ENCODE measurements at regions not wholly inside any gene's neighbourhood (a gene's known extent, or its start where the extent isn't known, plus 50 kb on each side); places are given as distances from the start of the nearest gene placed in this dataset.

- Histone ChIP-seq H3K4me1 (no peaks in the 10 kb centered on the region), H3K36me3 (no peaks in the 10 kb centered on the region), H3K4me3 (no peak overlapping the region), H3K27ac (no peak overlapping the region), H3K9me3 (no peaks in the 10 kb centered on the region), H3K27me3 (no peaks in the 10 kb centered on the region)
- TF ChIP-seq POLR2A (IDR thresholded peaks at IDR 0.05): no peak
- TF ChIP-seq CTCF (IDR thresholded peaks at IDR 0.05): no peak
- TF ChIP-seq EP300 (IDR thresholded peaks at IDR 0.05): no peak
- 48 to 51% methylated on average over 3 of the region's 3 CpGs for WGBS, 2 donors
- DNase-seq (ENCODE audit: low spot score in 2 of 2): no peak
Observed at GRCh38 chr19:33926306-33926705, 129.6 kb downstream of the KCTD15 start.

- Histone ChIP-seq H3K36me3 (no peaks in the 10 kb centered on the region), H3K27ac (no peak overlapping the region), H3K4me1 (no peaks in the 10 kb centered on the region), H3K4me3 (no peak overlapping the region), H3K9me3 (peaks cover 0 to 6% (median 0%) of the 10 kb centered on the region in 4 donors), H3K27me3 (no peaks in the 10 kb centered on the region)
- TF ChIP-seq CTCF (IDR thresholded peaks at IDR 0.05) (no peak), EP300 (IDR thresholded peaks at IDR 0.05) (no peak), POLR2A (IDR thresholded peaks at IDR 0.05) (no peak)
- 42 to 52% methylated on average over 5 of the region's 5 CpGs for WGBS, 2 donors
- no peak for DNase-seq (ENCODE audit: low spot score in 2 of 2)
Observed at GRCh38 chr19:33927789-33928457, 131.3 kb downstream of the KCTD15 start.

- peaks cover 0 to 12% (median 0%) of the 10 kb centered on the region in 4 donors for H3K9me3 ChIP-seq
- H3K27me3 ChIP-seq: no peaks in the 10 kb centered on the region
- no peaks in the 10 kb centered on the region for H3K36me3 ChIP-seq
- no peak for DNase-seq (ENCODE audit: low spot score in 2 of 2)
- WGBS, 2 donors: 85 to 88% methylated on average over 6 of the region's 6 CpGs
- no peak overlapping the region for H3K27ac ChIP-seq
- H3K4me3 ChIP-seq: no peak overlapping the region
- no peak for TF ChIP-seq EP300 (IDR thresholded peaks at IDR 0.05)
- TF ChIP-seq CTCF (IDR thresholded peaks at IDR 0.05): no peak
- TF ChIP-seq POLR2A (IDR thresholded peaks at IDR 0.05): no peak
- no peaks in the 10 kb centered on the region for H3K4me1 ChIP-seq
Observed at GRCh38 chr19:33928458-33928950, 131.8 kb downstream of the KCTD15 start.

- WGBS, 2 donors: 69 to 88% methylated on average over 2 of the region's 2 CpGs
- no peak for DNase-seq (ENCODE audit: low spot score in 2 of 2)
- H3K4me3 ChIP-seq: no peak overlapping the region
- no peaks in the 10 kb centered on the region for H3K4me1 ChIP-seq
- TF ChIP-seq CTCF (IDR thresholded peaks at IDR 0.05): no peak
- no peak for TF ChIP-seq POLR2A (IDR thresholded peaks at IDR 0.05)
- no peak for TF ChIP-seq EP300 (IDR thresholded peaks at IDR 0.05)
- peaks cover 0 to 37% (median 0%) of the 10 kb centered on the region in 4 donors for H3K9me3 ChIP-seq
- no peak overlapping the region for H3K27ac ChIP-seq
- no peaks in the 10 kb centered on the region for H3K36me3 ChIP-seq
- no peaks in the 10 kb centered on the region for H3K27me3 ChIP-seq
Observed at GRCh38 chr19:33933931-33934330, 137.3 kb downstream of the KCTD15 start.

GRCh38 chr19:33938821-33939220 lies 142.2 kb downstream of the KCTD15 start:
- Histone ChIP-seq H3K27ac (no peak overlapping the region), H3K4me1 (no peaks in the 10 kb centered on the region), H3K4me3 (no peak overlapping the region), H3K36me3 (no peaks in the 10 kb centered on the region), H3K9me3 (peaks cover 0 to 25% (median 0%) of the 10 kb centered on the region in 4 donors), H3K27me3 (no peaks in the 10 kb centered on the region)
- TF ChIP-seq CTCF (IDR thresholded peaks at IDR 0.05): no peak
- TF ChIP-seq EP300 (IDR thresholded peaks at IDR 0.05): no peak
- TF ChIP-seq POLR2A (IDR thresholded peaks at IDR 0.05): no peak
- DNase-seq (ENCODE audit: low spot score in 2 of 2): no peak
- WGBS, 2 donors: 43 to 44% methylated on average over 15 of the region's 15 CpGs
